ENCODE measurements at regions not wholly inside any gene's neighbourhood (a gene's known extent, or its start where the extent isn't known, plus 50 kb on each side); places are given as distances from the start of the nearest gene placed in this dataset.

GRCh38 chr4:19416146-19416545, 835.6 kb upstream of the SLIT2 start:
- dilution Hi-C loops (cut with MboI; ENCODE audit: extremely low pct_ligation_motif_present, low sequenced_read_pairs) (no loop called here), intact Hi-C loops (cut with micrococcal nuclease) (no loop called here)
- Histone ChIP-seq H3K79me2 (ENCODE audit: control insufficient read depth, insufficient read depth, low read length) (no peaks in the 10 kb centered on the region), H3K4me1 (ENCODE audit: control insufficient read depth, extremely low read depth, insufficient read depth, low read length) (no peaks in the 10 kb centered on the region), H3K9me1 (replicated peaks; ENCODE audit: control insufficient read depth, extremely low read depth, insufficient read depth, low read length) (no peaks in the 10 kb centered on the region), H3K27me3 (ENCODE audit: control insufficient read depth in 2 of 2, insufficient read depth in 2 of 2, low read length in 2 of 2) (no peaks in the 10 kb centered on the region), H3K27ac (ENCODE audit: insufficient read depth, low read depth, low read length) (no peak overlapping the region), H3K9me3 (replicated peaks; ENCODE audit: control insufficient read depth, insufficient read depth, low read length) (no peaks in the 10 kb centered on the region), H3K4me3 (replicated peaks in 1 of 3; ENCODE audit: insufficient read depth in 1 of 3, low read depth in 1 of 3, low read length in 3 of 3) (no peak overlapping the region), H4K20me1 (replicated peaks; ENCODE audit: control insufficient read depth, extremely low read depth, insufficient read depth, low read length) (no peaks in the 10 kb centered on the region), H2AFZ (ENCODE audit: low read depth, low read length) (no peak overlapping the region), H3K9ac (replicated peaks; ENCODE audit: extremely low read depth, insufficient read depth, low read length) (no peak overlapping the region), H3K36me3 (ENCODE audit: control insufficient read depth in 2 of 2, extremely low read depth in 1 of 2, insufficient read depth in 2 of 2, low read length in 2 of 2) (no peaks in the 10 kb centered on the region), H3K4me2 (ENCODE audit: insufficient read depth, low read length) (no peak overlapping the region)
- TF ChIP-seq MAX (IDR thresholded peaks at IDR 0.05; ENCODE audit: insufficient read depth, insufficient read length) (no peak), EZH2 (IDR thresholded peaks at IDR 0.05; ENCODE audit: borderline replicate concordance, low read depth, low read length, severe bottlenecking) (no peak), CTCF (IDR thresholded peaks at IDR 0.05; ENCODE audit: extremely low read depth in 1 of 2, insufficient read depth in 1 of 2, low read depth in 1 of 2, low read length in 2 of 2) (no peak), POLR2AphosphoS5 (IDR thresholded peaks at IDR 0.05; ENCODE audit: insufficient read depth, low read depth, low read length) (no peak), FOS (IDR thresholded peaks at IDR 0.05; ENCODE audit: borderline replicate concordance, insufficient read depth, low read length) (no peak), JUN (IDR thresholded peaks at IDR 0.05; ENCODE audit: borderline replicate concordance, insufficient read depth, insufficient read length, low read depth) (no peak), MYC (IDR thresholded peaks at IDR 0.05; ENCODE audit: low read depth, low read length) (no peak), POLR2A (IDR thresholded peaks at IDR 0.05; ENCODE audit: low read depth, low read length) (no peak), GATA2 (IDR thresholded peaks at IDR 0.05; ENCODE audit: insufficient read depth, insufficient read length, low read depth, low read length) (no peak)
- FAIRE-seq = no peak
- CTCF ChIA-PET = interaction anchor here (1.1 kb wide), 1 partner anchor 832 kb away, joined by 3 read pairs; no protein-coding TSS in a partner anchor
- POLR2A ChIA-PET = no interaction called here
- no peak for DNase-seq (ENCODE audit: low read depth, low spot score)
- no TSS peak for BruUV-seq (replicated peaks)

All from endothelial cell of umbilical vein (primary cell).